Upper lobe of left lung (tissue), 6 donors: ENCODE measurements at regions not wholly inside any gene's neighbourhood (a gene's known extent, or its start where the extent isn't known, plus 50 kb on each side); places are given as distances from the start of the nearest gene placed in this dataset.

ENCODE experiments used
- ATAC-seq, 2 donors: fragments of 200-7000 bp; cut with Tn5 transposase; one replicate each; pipeline ENCODE4 v1.9.1; 2022; ENCODE audit warnings: mild to moderate bottlenecking in 2 of 2, moderate library complexity in 2 of 2; ENCODE audit not compliant: low FRiP score in 2 of 2
- DNase-seq, 2 donors: peaks; one replicate each; pipeline ENCODE4 v3.0.0-alpha.2; 2019 to 2020
- H3K27ac ChIP-seq, 4 donors: fragments of 200-600 bp; sonication (generic); one replicate each; pipeline ENCODE4 v1.5.1; 2016 to 2019
- H3K27me3 ChIP-seq, 4 donors: fragments of 200-600 bp; sonication (generic); one replicate each; pipeline ENCODE4 v1.5.1; 2017 to 2019
- H3K36me3 ChIP-seq, 4 donors: fragments of 200-600 bp; sonication (generic); one replicate each; pipeline ENCODE4 v1.5.1; 2016 to 2019
- H3K4me1 ChIP-seq, 4 donors: fragments of 200-600 bp; sonication (generic); one replicate each; pipeline ENCODE4 v1.5.1; 2018 to 2019
- H3K4me3 ChIP-seq, 4 donors: fragments of 200-600 bp; sonication (generic); one replicate each; pipeline ENCODE4 v1.5.1; 2017 to 2019; ENCODE audit warnings: mild to moderate bottlenecking in 2 of 4, moderate library complexity in 1 of 4
- H3K9me3 ChIP-seq, 4 donors: fragments of 200-600 bp; sonication (generic); one replicate each; pipeline ENCODE4 v1.5.1; 2018 to 2019
- EP300 ChIP-seq, 4 donors: sonication (generic); formaldehyde crosslinking; IDR thresholded peaks; one replicate each; pipeline ENCODE4 v1.5.1; 2017; ENCODE audit warnings: antibody characterized with exemption in 4 of 4, control low read depth in 2 of 4
- POLR2A ChIP-seq, 4 donors: fragments of 450-650 bp; IDR thresholded peaks; one replicate each; pipeline ENCODE4 v1.5.1; 2016 to 2017; ENCODE audit warnings: antibody characterized with exemption in 4 of 4, mild to moderate bottlenecking in 2 of 4
- POLR2AphosphoS5 ChIP-seq, 2 donors: sonication (generic); formaldehyde crosslinking; IDR thresholded peaks; one replicate each; pipeline ENCODE4 v1.5.1; 2017; ENCODE audit warnings: antibody characterized with exemption in 2 of 2
- WGBS, 2 donors: methylation state at CpG; one replicate each; pipeline ENCODE4 v1.1.5; 2017 to 2018; 5-methylcytosine and 5-hydroxymethylcytosine counted together
- TF ChIP-seq, protein P1 (sequence below), 6 experiments: fragments of 450-650 bp in 4 of 6; fragments of 200-600 bp in 2 of 6; sonication (generic) in 2 of 6; IDR thresholded peaks; one replicate each; pipeline ENCODE4 v1.5.1; 2016 to 2019; ENCODE audit warnings: antibody characterized with exemption in 6 of 6
- donor health status: DM: no; HTN: no; CAD: no; lungs with moderate emphysema.
- donor health status: DM: no; HTN: yes; CAD: no; lungs with severe emphysema.

DNA sequence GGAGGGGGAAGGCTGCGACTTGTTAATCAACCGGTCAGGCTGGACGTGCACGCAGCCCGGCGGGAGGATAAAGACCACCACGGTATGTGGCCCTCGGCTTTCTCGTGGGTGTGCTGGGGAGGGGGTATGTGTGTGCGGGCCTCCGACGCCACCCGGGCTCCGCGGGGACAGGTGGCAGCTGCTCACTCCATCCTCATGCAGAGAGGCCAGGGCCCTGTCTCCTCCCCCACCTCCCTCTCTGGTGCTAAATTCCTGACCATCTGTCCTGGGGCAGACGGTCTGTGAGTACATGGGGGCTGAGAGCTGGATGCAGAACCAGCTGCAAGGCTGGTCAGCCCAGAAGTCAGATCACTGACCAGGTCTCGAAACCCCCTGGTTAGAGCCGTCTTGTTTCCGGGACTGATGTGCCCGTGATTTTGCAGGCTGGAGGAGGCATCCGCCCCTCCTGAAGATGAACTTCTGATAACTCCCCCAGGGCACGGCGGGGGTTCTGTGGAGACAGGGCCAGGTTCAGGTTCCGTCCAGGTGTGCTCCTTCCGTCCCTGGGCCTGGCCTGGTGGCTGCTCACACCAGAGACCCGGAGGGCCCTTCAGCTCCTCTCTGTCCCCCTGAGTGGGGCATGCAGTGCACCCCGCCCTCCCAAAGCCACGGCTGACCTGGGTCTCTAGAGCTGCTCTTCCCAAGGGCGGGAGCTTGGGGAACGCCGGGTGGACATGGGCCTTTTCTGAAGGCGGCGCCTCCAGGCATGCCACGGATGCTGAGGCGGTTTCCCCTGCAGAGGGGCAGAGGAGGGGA lies 1119.7 kb downstream of the BRD1 start:
- peak in 1 of 2 donors; percentile 72 for DNase-seq

DNA sequence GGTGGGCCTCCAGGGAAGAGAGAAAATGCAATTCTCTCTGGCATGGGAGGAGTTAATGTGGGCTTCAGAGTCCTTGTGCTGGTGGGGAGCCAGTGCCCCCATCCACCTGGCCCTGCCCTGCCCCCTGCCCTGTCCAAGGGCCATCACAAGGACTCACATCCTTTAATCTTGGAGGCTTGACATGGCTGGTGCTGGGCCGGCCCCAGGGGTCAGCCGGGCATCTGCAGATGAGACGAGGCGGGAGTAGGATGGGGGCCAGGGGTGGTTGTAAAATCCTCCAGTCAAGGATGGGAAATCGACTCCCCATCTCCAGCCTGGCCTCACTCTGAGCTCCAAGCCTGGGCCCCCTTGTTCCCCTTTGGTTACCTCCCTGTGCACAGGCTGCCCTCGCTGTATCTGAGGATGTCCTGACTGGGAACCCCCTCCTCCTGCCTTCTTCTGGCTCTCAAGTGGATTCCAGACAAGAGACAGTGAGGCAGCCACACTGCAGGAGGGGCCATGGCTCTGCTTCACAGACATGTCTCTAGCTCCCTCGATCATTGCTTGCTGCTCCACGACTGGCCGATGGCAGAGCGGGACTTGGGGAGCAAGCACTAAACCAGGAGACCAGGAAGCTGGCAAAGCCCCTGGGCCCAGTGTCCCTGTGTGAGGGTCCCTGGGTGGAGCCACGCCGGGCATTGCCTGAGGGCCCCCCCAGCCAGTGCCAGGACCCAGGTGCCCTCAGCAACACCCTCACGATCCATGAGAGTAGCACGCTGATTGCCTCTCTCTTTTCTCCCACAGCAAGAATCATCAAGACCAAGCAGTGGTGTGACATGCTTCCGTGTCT lies 1120.5 kb downstream of the BRD1 start:
- no peak for ATAC-seq
- Histone ChIP-seq H3K36me3 (no peaks in the 10 kb centered on the region), H3K4me3 (no peak overlapping the region), H3K27me3 (no peaks in the 10 kb centered on the region), H3K9me3 (no peaks in the 10 kb centered on the region), H3K27ac (no peak overlapping the region), H3K4me1 (peaks cover 0 to 6% (median 0%) of the 10 kb centered on the region in 4 donors)
- peak in 1 of 2 donors; percentile 52 for DNase-seq
- TF ChIP-seq POLR2A (IDR thresholded peaks at IDR 0.05), result no peak
- no peak for TF ChIP-seq POLR2AphosphoS5 (IDR thresholded peaks at IDR 0.05)
- TF ChIP-seq, protein P1, sequence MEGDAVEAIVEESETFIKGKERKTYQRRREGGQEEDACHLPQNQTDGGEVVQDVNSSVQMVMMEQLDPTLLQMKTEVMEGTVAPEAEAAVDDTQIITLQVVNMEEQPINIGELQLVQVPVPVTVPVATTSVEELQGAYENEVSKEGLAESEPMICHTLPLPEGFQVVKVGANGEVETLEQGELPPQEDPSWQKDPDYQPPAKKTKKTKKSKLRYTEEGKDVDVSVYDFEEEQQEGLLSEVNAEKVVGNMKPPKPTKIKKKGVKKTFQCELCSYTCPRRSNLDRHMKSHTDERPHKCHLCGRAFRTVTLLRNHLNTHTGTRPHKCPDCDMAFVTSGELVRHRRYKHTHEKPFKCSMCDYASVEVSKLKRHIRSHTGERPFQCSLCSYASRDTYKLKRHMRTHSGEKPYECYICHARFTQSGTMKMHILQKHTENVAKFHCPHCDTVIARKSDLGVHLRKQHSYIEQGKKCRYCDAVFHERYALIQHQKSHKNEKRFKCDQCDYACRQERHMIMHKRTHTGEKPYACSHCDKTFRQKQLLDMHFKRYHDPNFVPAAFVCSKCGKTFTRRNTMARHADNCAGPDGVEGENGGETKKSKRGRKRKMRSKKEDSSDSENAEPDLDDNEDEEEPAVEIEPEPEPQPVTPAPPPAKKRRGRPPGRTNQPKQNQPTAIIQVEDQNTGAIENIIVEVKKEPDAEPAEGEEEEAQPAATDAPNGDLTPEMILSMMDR (IDR thresholded peaks at IDR 0.05), result no peak
- TF ChIP-seq EP300 (IDR thresholded peaks at IDR 0.05), result no peak
- WGBS, 2 donors, result 79 to 86% methylated on average over 12 to 14 of the region's 15 CpGs

More for the DNA sequence above, 1119.7 kb downstream of the BRD1 start:
- H3K27ac ChIP-seq, result no peak overlapping the region
- H3K9me3 ChIP-seq, result no peaks in the 10 kb centered on the region
- H3K4me1 ChIP-seq, result peaks cover 0 to 2% (median 0%) of the 10 kb centered on the region in 4 donors
- 90 to 91% methylated on average over 22 to 35 of the region's 35 CpGs for WGBS, 2 donors
- no peak overlapping the region for H3K4me3 ChIP-seq
- H3K36me3 ChIP-seq, result no peaks in the 10 kb centered on the region
- H3K27me3 ChIP-seq, result no peaks in the 10 kb centered on the region
- TF ChIP-seq, protein P1 (IDR thresholded peaks at IDR 0.05), result no peak
- TF ChIP-seq POLR2AphosphoS5 (IDR thresholded peaks at IDR 0.05), result no peak
- no peak for TF ChIP-seq POLR2A (IDR thresholded peaks at IDR 0.05)
- TF ChIP-seq EP300 (IDR thresholded peaks at IDR 0.05), result no peak
- no peak for ATAC-seq

DNA sequence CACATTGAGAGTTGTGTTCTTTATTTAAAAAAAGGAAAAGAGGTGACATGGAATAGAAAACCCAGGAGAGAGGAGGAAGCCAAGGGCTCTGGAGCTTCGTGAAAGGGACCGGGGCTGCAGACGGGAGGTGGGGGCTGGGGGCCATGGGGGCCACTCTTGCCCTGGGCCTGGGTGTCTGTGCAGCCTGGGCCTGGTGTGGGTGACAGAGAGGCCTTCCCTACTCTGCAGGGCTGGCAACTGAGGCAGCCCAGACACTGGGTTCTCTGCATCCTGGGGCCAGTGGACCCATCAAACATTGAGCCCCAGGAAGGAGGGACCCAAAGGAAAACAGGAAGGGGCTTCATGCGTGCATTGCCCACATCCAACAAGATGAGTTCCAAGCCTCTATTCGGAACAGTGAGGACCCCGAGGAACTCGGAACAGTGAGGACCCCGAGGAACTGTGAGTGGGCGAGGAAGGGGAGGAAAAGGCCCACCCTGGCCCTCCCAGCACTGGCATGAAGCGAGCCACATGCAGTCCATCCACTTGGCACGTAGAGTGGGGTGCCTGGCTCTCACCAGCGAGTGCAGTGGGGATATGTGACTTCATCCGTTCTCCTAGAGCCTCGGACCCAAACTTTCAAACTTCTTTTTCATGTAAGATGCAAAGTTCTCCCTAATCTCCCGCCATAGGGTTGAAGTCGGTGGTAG lies 1121.6 kb downstream of the BRD1 start:
- no peak for ATAC-seq
- no peak for TF ChIP-seq POLR2AphosphoS5 (IDR thresholded peaks at IDR 0.05)
- TF ChIP-seq, protein P1 (IDR thresholded peaks at IDR 0.05), result no peak
- TF ChIP-seq POLR2A (IDR thresholded peaks at IDR 0.05), result no peak
- no peak for TF ChIP-seq EP300 (IDR thresholded peaks at IDR 0.05)
- H3K27ac ChIP-seq, result no peak overlapping the region
- no peaks in the 10 kb centered on the region for H3K9me3 ChIP-seq
- H3K4me1 ChIP-seq, result peaks cover 0 to 6% (median 0%) of the 10 kb centered on the region in 4 donors
- peak in 1 of 2 donors; percentile 49 for DNase-seq
- WGBS, 2 donors, result 89 to 90% methylated on average over 16 of the region's 16 CpGs
- H3K4me3 ChIP-seq, result no peak overlapping the region
- no peaks in the 10 kb centered on the region for H3K36me3 ChIP-seq
- H3K27me3 ChIP-seq, result no peaks in the 10 kb centered on the region

DNA sequence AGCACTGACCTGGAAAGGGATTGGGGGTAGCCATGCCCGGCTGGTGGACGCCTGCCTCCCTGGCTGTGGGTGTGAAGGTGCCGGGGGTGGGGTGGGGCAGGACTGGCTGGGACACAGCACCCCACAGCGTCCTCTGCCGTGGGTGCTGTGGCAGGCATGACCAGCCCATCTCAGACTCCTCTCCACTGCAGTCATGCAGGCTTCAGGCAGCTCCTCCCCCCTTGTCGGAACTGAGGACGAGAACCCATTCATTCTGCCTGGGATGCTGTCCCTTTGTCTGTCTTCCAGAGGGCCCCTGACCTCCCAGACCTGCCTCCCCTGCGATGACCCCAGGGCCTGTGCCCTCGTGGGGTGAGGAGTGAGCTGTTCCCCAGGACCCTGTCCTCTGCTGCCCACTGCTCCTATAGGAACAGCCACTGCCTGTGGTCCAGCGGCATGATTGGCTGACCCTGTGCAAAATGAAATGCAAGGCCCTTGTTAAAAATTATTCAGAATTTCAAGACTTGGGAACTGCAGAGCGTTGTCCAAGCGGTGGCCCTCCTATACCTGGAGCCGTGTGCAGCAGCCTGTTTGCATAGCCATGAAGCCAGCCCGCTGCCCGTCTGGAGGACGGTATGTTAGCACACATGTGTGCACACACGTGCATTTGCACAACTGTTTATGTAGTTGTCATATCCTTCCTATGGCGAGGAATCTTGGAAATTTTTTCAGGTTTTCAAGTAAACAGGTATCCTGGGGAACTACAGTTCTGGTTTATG lies 1122.3 kb downstream of the BRD1 start:
- 81 to 85% methylated on average over 8 to 16 of the region's 18 CpGs for WGBS, 2 donors
- Histone ChIP-seq H3K4me3 (no peak overlapping the region), H3K27ac (no peak overlapping the region), H3K4me1 (peaks cover 0 to 6% (median 0%) of the 10 kb centered on the region in 4 donors), H3K27me3 (no peaks in the 10 kb centered on the region), H3K36me3 (no peaks in the 10 kb centered on the region), H3K9me3 (no peaks in the 10 kb centered on the region)
- peak in 1 of 2 donors; percentile 30 for DNase-seq
- no peak for TF ChIP-seq EP300 (IDR thresholded peaks at IDR 0.05)
- no peak for ATAC-seq
